Spinal cord (tissue), 9 donors: ENCODE measurements at regions not wholly inside any gene's neighbourhood (a gene's known extent, or its start where the extent isn't known, plus 50 kb on each side); places are given as distances from the start of the nearest gene placed in this dataset.

Experiments used
- DNase-seq, 6 donors: peaks; one replicate each; pipeline versions ENCODE4 v3.0.0 to v3.0.0-alpha.2; 2013 to 2015; ENCODE audit warnings: low spot score in 6 of 6, low read depth in 4 of 6
- H3K27ac ChIP-seq: one replicate; pipeline ENCODE4 v1.5.1; 2013; ENCODE audit warnings: low read depth, low read length, control low read depth
- H3K27me3 ChIP-seq: one replicate; pipeline ENCODE4 v1.6.1; 2013; ENCODE audit warnings: low read length; ENCODE audit not compliant: control insufficient read depth, insufficient read depth
- H3K36me3 ChIP-seq: one replicate; pipeline ENCODE4 v1.6.1; 2013; ENCODE audit warnings: low read length; ENCODE audit not compliant: control insufficient read depth, insufficient read depth
- H3K4me1 ChIP-seq: one replicate; pipeline ENCODE4 v1.6.1; 2013; ENCODE audit warnings: low read length; ENCODE audit not compliant: control insufficient read depth, insufficient read depth
- H3K4me3 ChIP-seq: one replicate; pipeline ENCODE4 v1.5.1; 2013; ENCODE audit warnings: low read depth, low read length, control low read depth
- H3K9me3 ChIP-seq: one replicate; pipeline ENCODE4 v1.6.1; 2013; ENCODE audit warnings: low read length; ENCODE audit not compliant: control insufficient read depth, insufficient read depth
- WGBS: methylation state at CpG from one replicate; pipeline ENCODE4 v1.1.5; 2013; ENCODE audit warnings: missing lambda C conversion rate; ENCODE audit not compliant: insufficient coverage; 5-methylcytosine and 5-hydroxymethylcytosine counted together
- donor health status: healthy.

DNA sequence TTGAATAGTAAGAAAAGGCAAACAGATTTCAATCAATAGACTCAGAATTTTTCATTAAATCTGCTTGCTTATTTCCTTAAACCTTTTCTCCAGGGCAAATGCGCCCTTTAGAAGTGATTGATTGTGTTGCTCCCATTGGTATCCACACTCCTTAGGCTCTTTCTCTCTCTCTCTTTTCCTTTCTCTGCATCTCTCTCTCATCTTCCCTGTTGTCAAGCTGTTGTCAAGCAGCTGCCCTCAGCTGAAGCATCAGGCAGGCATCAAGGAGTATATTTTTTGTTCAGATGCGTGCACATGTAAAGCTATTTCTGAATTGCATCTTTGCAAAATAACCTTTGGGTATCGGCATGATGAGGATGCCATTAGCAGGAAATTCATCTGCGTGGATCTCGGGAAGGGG lies 107.2 kb upstream of the PLET1 start:
- H3K9me3 ChIP-seq = no peaks in the 10 kb centered on the region
- H3K36me3 ChIP-seq = no peaks in the 10 kb centered on the region
- no peaks in the 10 kb centered on the region for H3K27me3 ChIP-seq
- H3K4me1 ChIP-seq = no peaks in the 10 kb centered on the region
- DNase-seq = peak in 1 of 6 donors; percentile 78
- H3K27ac ChIP-seq = no peak overlapping the region
- H3K4me3 ChIP-seq = no peak overlapping the region
- WGBS = 39% methylated on average over 5 of the region's 5 CpGs

DNA sequence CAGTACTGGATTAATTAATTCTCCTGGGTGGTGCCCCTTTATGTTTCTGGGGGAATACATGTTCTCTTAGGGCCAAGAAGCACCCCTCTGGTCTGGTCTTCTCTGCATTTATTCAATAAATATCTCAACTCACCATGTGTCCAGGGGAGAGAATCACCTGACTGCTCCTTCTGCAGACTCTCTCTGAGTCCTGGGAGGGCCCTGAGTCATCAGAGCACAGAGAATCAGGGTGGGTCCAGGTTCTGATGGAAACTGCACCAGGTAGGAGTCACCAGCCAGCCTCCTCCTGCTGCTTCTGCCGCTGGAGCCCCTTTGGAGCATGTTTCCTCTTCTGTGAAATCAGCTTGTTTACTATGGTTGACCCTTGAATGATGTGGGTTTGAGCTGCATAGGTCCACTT lies 107.7 kb upstream of the PLET1 start:
- Histone ChIP-seq H3K9me3 (no peaks in the 10 kb centered on the region), H3K27ac (no peak overlapping the region), H3K27me3 (no peaks in the 10 kb centered on the region), H3K36me3 (no peaks in the 10 kb centered on the region), H3K4me3 (no peak overlapping the region), H3K4me1 (no peaks in the 10 kb centered on the region)
- 100% methylated on average over 1 of the region's 1 CpG for WGBS
- DNase-seq = no peak

DNA sequence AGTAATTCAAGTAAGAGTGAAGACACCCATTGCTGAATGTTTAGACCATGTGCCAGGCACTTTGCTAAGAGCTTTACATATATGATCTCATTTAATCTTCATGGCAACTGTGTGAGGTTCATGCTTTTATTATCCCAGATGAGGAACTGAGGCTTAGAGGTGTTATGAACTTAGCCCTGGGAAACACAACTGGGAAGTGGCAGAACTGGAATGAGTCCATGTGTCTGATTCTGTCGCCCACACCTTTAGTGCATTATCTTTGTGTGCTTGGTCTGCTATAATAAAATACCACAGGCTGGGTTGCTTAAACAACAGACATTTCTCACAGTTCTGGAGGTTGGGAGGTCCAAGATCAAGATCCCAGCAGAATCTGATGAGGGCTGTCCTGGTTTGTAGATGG lies 108.7 kb upstream of the PLET1 start:
- H3K27me3 ChIP-seq = no peaks in the 10 kb centered on the region
- no CpG with 5 or more reads among the region's 1 CpG for WGBS
- no peaks in the 10 kb centered on the region for H3K36me3 ChIP-seq
- H3K4me1 ChIP-seq = no peaks in the 10 kb centered on the region
- H3K4me3 ChIP-seq = no peak overlapping the region
- H3K27ac ChIP-seq = no peak overlapping the region
- no peak for DNase-seq
- H3K9me3 ChIP-seq = no peaks in the 10 kb centered on the region

DNA sequence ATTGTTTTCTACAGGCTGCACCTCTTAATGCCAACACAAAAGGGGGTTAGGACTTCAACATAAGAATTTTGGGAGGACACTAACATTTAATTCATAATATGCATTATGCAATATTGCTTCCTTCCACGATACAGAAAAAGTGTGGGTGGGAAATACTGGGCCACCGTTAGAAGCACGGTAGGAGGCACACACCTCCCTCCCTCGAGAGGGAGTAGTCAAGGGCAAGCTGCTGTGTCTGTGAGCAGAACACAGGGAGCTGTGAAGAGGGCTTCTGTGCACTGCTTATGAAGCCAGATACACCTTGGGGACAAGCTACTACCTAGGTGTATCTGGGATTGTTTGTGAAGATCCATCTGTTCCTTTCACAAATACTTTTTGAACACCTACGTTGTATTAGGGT lies 109.3 kb upstream of the PLET1 start:
- Histone ChIP-seq H3K4me1 (no peaks in the 10 kb centered on the region), H3K36me3 (no peaks in the 10 kb centered on the region), H3K27me3 (no peaks in the 10 kb centered on the region), H3K9me3 (no peaks in the 10 kb centered on the region), H3K4me3 (no peak overlapping the region), H3K27ac (no peak overlapping the region)
- WGBS = 96% methylated on average over 3 of the region's 5 CpGs
- no peak for DNase-seq

DNA sequence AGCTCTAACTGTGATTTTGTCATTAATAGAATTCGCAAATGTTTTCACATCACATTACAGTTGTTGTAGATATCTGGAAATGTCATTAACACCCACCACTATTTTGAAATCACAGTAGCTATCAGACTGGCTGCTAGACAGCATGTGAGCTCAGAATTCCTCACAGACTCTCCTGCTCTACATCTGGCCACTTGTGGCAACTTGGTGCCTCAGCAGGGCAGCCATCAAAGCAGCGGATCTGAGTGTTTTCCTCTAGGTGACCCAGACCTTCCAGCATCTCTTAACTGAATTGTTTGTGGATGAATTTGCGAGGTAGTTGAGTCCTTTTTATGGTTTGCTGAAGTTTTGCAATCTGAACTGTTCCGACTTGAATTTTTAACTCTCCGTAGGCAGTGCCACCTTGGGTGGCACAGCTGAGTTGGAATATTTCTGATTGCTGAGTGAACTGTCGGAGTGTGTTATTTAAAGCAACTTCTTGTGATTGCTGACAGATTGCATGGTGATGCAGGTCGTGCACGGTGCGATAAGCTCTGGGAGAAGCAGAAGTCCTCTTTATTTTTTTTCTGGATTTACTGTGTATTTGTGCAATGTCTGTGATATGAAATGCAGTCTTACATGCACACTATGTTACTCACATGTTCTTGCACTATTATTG lies 114.0 kb upstream of the PLET1 start:
- H3K9me3 ChIP-seq = no peaks in the 10 kb centered on the region
- H3K27me3 ChIP-seq = no peaks in the 10 kb centered on the region
- 82% methylated on average over 4 of the region's 9 CpGs for WGBS
- H3K4me3 ChIP-seq = no peak overlapping the region
- no peaks in the 10 kb centered on the region for H3K4me1 ChIP-seq
- no peaks in the 10 kb centered on the region for H3K36me3 ChIP-seq
- no peak overlapping the region for H3K27ac ChIP-seq
- no peak for DNase-seq

DNA sequence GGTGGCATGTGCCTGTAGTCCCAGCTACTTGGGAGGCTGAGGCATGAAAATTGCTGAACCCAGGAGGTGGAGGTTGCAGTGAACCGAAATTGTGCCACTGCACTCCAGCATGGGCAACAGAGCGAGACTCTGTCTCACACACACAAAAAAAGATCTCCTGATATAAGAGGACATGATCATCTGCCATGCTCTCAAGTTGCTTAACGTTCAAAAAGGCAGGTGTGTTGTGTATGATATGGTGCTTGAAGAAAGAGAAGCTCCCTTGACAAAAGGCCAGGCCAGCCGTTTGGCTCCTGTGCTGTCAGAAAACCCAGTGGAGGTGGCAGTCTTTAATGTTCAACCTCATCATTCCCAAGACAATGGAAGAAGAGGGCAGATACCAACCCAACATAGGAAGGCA lies 117.3 kb upstream of the PLET1 start:
- Histone ChIP-seq H3K4me1 (no peaks in the 10 kb centered on the region), H3K36me3 (no peaks in the 10 kb centered on the region), H3K4me3 (no peak overlapping the region), H3K9me3 (no peaks in the 10 kb centered on the region), H3K27me3 (no peaks in the 10 kb centered on the region), H3K27ac (no peak overlapping the region)
- WGBS = no CpG with 5 or more reads among the region's 4 CpGs
- no peak for DNase-seq

DNA sequence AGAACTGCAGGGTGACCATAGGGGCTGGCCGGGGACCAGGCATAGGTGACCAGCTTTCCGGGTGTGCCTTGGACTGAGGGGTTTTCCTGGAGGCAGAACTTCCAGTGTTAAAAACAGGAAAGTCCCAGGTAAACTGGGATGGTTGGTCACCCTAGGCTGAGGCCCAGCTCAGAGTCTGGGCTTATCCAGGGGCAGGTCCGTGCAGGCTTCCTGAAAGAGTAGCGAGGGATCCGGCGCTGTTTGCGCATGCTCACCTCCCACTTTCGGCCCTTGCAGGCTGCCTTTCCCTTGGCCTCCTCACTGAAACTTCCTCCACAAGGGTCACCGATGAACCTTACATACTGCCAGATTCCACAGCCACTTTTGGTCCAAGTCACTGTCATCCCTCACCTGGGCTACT lies 119.8 kb upstream of the PLET1 start:
- 95% methylated on average over 9 of the region's 9 CpGs for WGBS
- H3K27ac ChIP-seq = no peak overlapping the region
- H3K36me3 ChIP-seq = no peaks in the 10 kb centered on the region
- no peaks in the 10 kb centered on the region for H3K4me1 ChIP-seq
- H3K4me3 ChIP-seq = no peak overlapping the region
- no peak for DNase-seq
- no peaks in the 10 kb centered on the region for H3K9me3 ChIP-seq
- no peaks in the 10 kb centered on the region for H3K27me3 ChIP-seq

DNA sequence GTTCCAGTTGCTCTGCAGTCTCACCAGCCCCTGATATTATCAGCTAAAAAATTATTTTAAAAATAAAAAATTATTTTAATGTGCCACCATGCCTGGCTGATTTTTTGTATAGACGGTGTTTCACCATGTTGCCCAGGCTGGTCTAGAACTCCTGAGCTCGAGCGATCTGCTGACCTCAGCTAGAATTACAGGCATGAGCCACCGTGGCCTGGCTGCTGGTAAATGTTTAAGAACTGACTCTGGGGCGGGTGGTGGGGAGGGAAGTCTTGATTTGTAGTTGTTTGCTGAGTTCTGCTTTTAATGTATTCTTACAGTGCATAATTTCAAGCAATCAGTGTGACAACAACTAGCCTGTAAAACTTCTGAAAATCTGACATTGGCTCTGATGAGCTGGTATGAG lies 120.9 kb upstream of the PLET1 start:
- 94% methylated on average over 4 of the region's 5 CpGs for WGBS
- Histone ChIP-seq H3K9me3 (peaks cover 3% of the 10 kb centered on the region), H3K27me3 (no peaks in the 10 kb centered on the region), H3K36me3 (no peaks in the 10 kb centered on the region), H3K27ac (no peak overlapping the region), H3K4me1 (no peaks in the 10 kb centered on the region), H3K4me3 (no peak overlapping the region)
- DNase-seq = peak in 1 of 6 donors; percentile 44

DNA sequence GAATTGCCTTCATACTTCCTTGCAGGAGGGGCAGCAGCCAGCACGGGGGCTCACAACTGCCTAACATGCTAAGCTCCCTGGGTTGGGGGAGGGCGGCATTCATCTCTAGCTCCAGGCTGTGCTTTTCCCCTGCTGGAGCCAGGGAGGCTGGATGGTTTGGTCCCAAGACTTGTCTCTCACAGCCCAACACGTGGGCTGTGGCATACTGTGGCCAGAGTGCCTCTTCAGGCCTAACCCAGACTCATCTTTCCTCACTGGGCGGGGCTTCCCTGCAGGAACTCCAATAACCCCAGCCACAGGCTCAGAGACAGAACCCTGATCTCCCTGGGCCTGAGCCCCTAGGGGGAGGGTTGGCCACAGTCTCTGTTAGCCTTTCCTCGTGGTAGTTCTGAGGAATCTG lies 121.9 kb upstream of the PLET1 start:
- Histone ChIP-seq H3K36me3 (no peaks in the 10 kb centered on the region), H3K27me3 (no peaks in the 10 kb centered on the region), H3K9me3 (peaks cover 3% of the 10 kb centered on the region), H3K4me3 (no peak overlapping the region), H3K27ac (no peak overlapping the region), H3K4me1 (no peaks in the 10 kb centered on the region)
- no peak for DNase-seq
- WGBS = 54% methylated on average over 3 of the region's 5 CpGs

DNA sequence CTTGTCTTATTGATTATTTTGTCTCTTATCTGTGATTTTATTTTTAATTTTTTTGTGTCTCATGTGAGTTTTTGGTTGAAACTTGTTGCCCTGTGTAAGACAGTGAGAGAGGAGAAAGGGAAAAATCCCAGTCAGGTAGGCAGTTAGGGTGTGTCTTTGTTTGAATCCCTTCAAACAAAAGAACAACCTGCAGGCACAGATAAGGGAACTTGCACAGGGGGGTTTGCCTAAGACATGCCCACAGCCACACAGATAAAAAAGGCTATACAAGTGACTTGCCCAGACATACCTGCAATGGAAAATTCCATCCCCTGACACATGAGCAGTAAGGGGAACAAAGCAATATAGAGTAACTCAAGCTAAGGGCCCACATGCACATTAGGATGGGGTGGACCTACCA lies 127.8 kb upstream of the PLET1 start:
- Histone ChIP-seq H3K4me3 (no peak overlapping the region), H3K4me1 (peaks cover 7% of the 10 kb centered on the region), H3K27me3 (no peaks in the 10 kb centered on the region), H3K27ac (no peak overlapping the region), H3K9me3 (peaks cover 8% of the 10 kb centered on the region), H3K36me3 (no peaks in the 10 kb centered on the region)
- DNase-seq = no peak
